ENCODE measurements at regions not wholly inside any gene's neighbourhood (a gene's known extent, or its start where the extent isn't known, plus 50 kb on each side); places are given as distances from the start of the nearest gene placed in this dataset.

GRCh38 chr9:81498576-81498975 is 190.8 kb downstream of the TLE1 start:
- DNase-seq, result no peak
- peak overlapping the region in 3 of 4 donors; percentile 18 to 46 (median 44) for H3K27ac ChIP-seq
- H3K36me3 ChIP-seq, result no peaks in the 10 kb centered on the region
- WGBS, 2 donors (ENCODE audit: low coverage in 1 of 2), result 63 to 77% methylated on average over 3 to 5 of the region's 5 CpGs
- no peak overlapping the region for H3K4me3 ChIP-seq
- intact Hi-C loops (cut with DNase I; ENCODE audit: low total_unique reads) (no loop called here), in situ Hi-C loops (cut with MboI; ENCODE audit: low pct_ligation_motif_present in 1 of 4, low pct_unique_long_range_greater_than_20kb in 1 of 4, low sequenced_read_pairs in 3 of 4) (no loop called here)
- no peaks in the 10 kb centered on the region for H3K27me3 ChIP-seq
- no peak for TF ChIP-seq EP300 (IDR thresholded peaks at IDR 0.05; ENCODE audit: low read depth)
- TF ChIP-seq POLR2AphosphoS5 (IDR thresholded peaks at IDR 0.05), result no peak
- TF ChIP-seq POLR2A (IDR thresholded peaks at IDR 0.05), result no peak
- TF ChIP-seq, protein P1, sequence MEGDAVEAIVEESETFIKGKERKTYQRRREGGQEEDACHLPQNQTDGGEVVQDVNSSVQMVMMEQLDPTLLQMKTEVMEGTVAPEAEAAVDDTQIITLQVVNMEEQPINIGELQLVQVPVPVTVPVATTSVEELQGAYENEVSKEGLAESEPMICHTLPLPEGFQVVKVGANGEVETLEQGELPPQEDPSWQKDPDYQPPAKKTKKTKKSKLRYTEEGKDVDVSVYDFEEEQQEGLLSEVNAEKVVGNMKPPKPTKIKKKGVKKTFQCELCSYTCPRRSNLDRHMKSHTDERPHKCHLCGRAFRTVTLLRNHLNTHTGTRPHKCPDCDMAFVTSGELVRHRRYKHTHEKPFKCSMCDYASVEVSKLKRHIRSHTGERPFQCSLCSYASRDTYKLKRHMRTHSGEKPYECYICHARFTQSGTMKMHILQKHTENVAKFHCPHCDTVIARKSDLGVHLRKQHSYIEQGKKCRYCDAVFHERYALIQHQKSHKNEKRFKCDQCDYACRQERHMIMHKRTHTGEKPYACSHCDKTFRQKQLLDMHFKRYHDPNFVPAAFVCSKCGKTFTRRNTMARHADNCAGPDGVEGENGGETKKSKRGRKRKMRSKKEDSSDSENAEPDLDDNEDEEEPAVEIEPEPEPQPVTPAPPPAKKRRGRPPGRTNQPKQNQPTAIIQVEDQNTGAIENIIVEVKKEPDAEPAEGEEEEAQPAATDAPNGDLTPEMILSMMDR (IDR thresholded peaks at IDR 0.05), result no peak
- peaks cover 0 to 4% (median 0%) of the 10 kb centered on the region in 4 donors for H3K4me1 ChIP-seq
- no peaks in the 10 kb centered on the region for H3K9me3 ChIP-seq

GRCh38 chr9:81497091-81497490 is 192.3 kb downstream of the TLE1 start:
- TF ChIP-seq, protein P1 (IDR thresholded peaks at IDR 0.05), result no peak
- TF ChIP-seq POLR2AphosphoS5 (IDR thresholded peaks at IDR 0.05), result peak in 2 of 3 donors; percentile 21 to 29
- intact Hi-C loops (cut with DNase I; ENCODE audit: low total_unique reads), result no loop called here
- Histone ChIP-seq H3K27me3 (no peaks in the 10 kb centered on the region), H3K27ac (no peak overlapping the region), H3K9me3 (no peaks in the 10 kb centered on the region), H3K4me3 (no peak overlapping the region), H3K36me3 (no peaks in the 10 kb centered on the region), H3K4me1 (peaks cover 0 to 6% (median 2%) of the 10 kb centered on the region in 4 donors)
- 43 to 55% methylated on average over 1 of the region's 1 CpG for WGBS, 2 donors (ENCODE audit: low coverage in 1 of 2)
- no peak for DNase-seq
- in situ Hi-C loops (cut with MboI; ENCODE audit: low pct_ligation_motif_present in 1 of 4, low pct_unique_long_range_greater_than_20kb in 1 of 4, low sequenced_read_pairs in 3 of 4), result no loop called here

DNA sequence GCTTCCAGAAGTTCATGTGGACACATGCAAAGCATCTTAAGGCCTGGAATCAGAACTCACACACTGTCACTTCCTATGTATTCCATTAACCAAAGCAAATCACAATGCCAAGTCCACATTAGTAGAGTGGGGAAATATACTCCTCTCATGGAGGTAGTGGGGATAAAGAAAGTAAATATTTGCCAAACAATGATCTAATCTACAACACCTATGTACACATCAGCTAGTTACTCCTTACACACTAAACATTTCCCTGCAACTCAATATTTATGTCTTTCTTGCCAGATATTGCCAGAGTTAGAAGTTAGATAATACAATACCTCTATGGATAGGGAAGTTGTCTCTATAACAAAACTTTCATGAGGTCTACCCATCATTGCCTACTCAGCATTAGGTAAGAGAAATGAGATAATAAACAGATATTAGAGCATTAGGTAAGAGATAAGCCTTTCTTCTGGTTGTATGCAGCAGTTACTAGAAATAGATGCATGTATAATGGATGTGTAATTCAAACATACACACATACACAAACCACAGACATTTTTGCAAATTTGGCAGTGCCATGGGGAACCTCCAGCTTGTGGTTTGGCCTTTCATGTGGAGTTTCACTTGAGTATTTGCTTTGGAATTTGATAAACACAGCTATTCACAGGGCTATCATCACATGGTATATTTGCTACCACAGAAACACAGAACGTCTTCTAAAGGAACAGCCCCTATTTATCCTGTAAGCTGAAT is 196.5 kb downstream of the TLE1 start:
- TF ChIP-seq POLR2A (IDR thresholded peaks at IDR 0.05), result no peak
- TF ChIP-seq POLR2AphosphoS5 (IDR thresholded peaks at IDR 0.05), result no peak
- TF ChIP-seq, protein P1 (IDR thresholded peaks at IDR 0.05), result no peak
- TF ChIP-seq EP300 (IDR thresholded peaks at IDR 0.05; ENCODE audit: low read depth), result no peak
- in situ Hi-C loops (cut with MboI; ENCODE audit: low pct_ligation_motif_present in 1 of 4, low pct_unique_long_range_greater_than_20kb in 1 of 4, low sequenced_read_pairs in 3 of 4) (no loop called here), intact Hi-C loops (cut with DNase I; ENCODE audit: low total_unique reads) (no loop called here)

GRCh38 chr9:81490605-81491331 is 198.6 kb downstream of the TLE1 start:
- Histone ChIP-seq H3K4me3 (no peak overlapping the region), H3K27me3 (no peaks in the 10 kb centered on the region), H3K9me3 (no peaks in the 10 kb centered on the region), H3K27ac (no peak overlapping the region), H3K36me3 (no peaks in the 10 kb centered on the region), H3K4me1 (peaks cover 0 to 6% (median 0%) of the 10 kb centered on the region in 4 donors)
- in situ Hi-C loops (cut with MboI; ENCODE audit: low pct_ligation_motif_present in 1 of 4, low pct_unique_long_range_greater_than_20kb in 1 of 4, low sequenced_read_pairs in 3 of 4) (no loop called here), intact Hi-C loops (cut with DNase I; ENCODE audit: low total_unique reads) (no loop called here)
- no peak for DNase-seq
- TF ChIP-seq, protein P1 (IDR thresholded peaks at IDR 0.05), result no peak
- no peak for TF ChIP-seq POLR2A (IDR thresholded peaks at IDR 0.05)
- TF ChIP-seq POLR2AphosphoS5 (IDR thresholded peaks at IDR 0.05), result no peak
- no peak for TF ChIP-seq EP300 (IDR thresholded peaks at IDR 0.05; ENCODE audit: low read depth)
- WGBS, 2 donors (ENCODE audit: low coverage in 1 of 2), result 85 to 100% methylated on average over 3 to 5 of the region's 5 CpGs

More for the DNA sequence above, 196.5 kb downstream of the TLE1 start:
- H3K4me1 ChIP-seq, result peaks cover 0 to 6% (median 0%) of the 10 kb centered on the region in 4 donors
- H3K27ac ChIP-seq, result no peak overlapping the region
- H3K36me3 ChIP-seq, result no peaks in the 10 kb centered on the region
- DNase-seq, result no peak
- WGBS, 2 donors (ENCODE audit: low coverage in 1 of 2), result 26% methylated on average over 1 of the region's 1 CpG; no CpG with 5 or more reads in 1 of the 2 donors
- no peak overlapping the region for H3K4me3 ChIP-seq
- H3K27me3 ChIP-seq, result no peaks in the 10 kb centered on the region
- no peaks in the 10 kb centered on the region for H3K9me3 ChIP-seq

Data from transverse colon (tissue), 4 donors.